GM13976 (cell line): ENCODE measurements at regions not wholly inside any gene's neighbourhood (a gene's known extent, or its start where the extent isn't known, plus 50 kb on each side); places are given as distances from the start of the nearest gene placed in this dataset.

Source experiments
- DNase-seq: peaks from one replicate; pipeline ENCODE4 v3.0.0; 2012; ENCODE audit warnings: low spot score
- in situ Hi-C: fragments of 300-500 bp; cut with MboI; formaldehyde crosslinking; loops from one replicate; pipeline ENCODE4 v1.12.0; 2022; ENCODE audit warnings: low sequenced_read_pairs, mixed read lengths, inconsistent platforms; ENCODE audit not compliant: unreplicated experiment
- TF ChIP-seq, protein P1 (sequence below): IDR thresholded peaks from 2 replicates; pipeline ENCODE4 v1.5.1; 2012; ENCODE audit warnings: borderline replicate concordance, mild to moderate bottlenecking; ENCODE audit not compliant: insufficient read depth; ENCODE audit errors: extremely low read depth, missing control alignments, control extremely low read depth

DNA sequence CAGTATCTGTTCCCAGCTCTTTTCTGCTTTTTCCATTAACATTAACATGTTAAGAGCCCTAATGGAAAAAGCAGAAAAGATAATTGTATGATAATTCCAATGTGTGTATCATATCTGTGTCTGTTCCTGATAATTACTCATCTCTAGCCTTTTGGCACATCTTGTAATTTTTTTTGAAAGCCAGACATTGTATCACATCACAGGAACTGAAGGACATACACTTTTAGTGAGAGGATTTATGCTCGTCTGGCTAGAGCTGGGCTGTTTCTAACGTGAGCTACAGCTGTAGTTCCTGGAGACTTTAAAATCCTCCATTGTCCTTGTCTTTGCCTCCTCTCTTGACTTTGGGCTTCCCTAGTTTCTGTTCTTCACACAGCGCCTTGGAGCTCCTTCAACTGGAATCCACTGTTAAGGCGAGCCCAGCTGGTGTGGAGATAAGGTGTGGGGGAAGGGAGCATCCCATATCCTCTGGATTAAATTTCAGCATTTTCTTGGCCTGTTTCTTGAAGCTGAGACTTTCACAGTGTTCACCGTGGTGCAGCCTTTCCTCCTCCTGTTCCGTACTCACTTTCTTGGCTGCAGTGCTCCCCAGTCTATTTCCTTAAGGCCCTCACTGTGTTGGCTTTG is 211.5 kb downstream of the GALR1 start:
- no peak for DNase-seq
- TF ChIP-seq, protein P1, sequence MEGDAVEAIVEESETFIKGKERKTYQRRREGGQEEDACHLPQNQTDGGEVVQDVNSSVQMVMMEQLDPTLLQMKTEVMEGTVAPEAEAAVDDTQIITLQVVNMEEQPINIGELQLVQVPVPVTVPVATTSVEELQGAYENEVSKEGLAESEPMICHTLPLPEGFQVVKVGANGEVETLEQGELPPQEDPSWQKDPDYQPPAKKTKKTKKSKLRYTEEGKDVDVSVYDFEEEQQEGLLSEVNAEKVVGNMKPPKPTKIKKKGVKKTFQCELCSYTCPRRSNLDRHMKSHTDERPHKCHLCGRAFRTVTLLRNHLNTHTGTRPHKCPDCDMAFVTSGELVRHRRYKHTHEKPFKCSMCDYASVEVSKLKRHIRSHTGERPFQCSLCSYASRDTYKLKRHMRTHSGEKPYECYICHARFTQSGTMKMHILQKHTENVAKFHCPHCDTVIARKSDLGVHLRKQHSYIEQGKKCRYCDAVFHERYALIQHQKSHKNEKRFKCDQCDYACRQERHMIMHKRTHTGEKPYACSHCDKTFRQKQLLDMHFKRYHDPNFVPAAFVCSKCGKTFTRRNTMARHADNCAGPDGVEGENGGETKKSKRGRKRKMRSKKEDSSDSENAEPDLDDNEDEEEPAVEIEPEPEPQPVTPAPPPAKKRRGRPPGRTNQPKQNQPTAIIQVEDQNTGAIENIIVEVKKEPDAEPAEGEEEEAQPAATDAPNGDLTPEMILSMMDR = no peak
- in situ Hi-C loops = no loop called here

DNA sequence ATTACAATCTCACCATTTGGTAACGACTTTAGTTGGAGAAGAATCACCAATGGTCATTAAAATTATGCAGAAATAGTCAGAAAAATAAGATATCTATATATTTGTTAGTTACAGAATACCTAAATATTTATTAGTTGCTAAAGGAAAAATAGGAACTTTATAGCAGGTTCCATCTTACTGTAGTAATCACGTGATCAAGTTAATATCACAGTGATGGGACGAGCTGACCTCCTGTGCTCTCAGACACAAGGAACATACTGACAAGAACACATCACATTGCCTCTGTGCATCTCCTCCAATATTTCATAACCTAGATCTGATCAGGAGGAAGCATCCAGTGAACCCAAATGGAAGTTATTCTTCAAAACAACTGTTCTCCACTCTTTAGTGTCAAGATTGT is 215.3 kb downstream of the GALR1 start:
- TF ChIP-seq, protein P1 = no peak
- DNase-seq = no peak
- in situ Hi-C loops = no loop called here

DNA sequence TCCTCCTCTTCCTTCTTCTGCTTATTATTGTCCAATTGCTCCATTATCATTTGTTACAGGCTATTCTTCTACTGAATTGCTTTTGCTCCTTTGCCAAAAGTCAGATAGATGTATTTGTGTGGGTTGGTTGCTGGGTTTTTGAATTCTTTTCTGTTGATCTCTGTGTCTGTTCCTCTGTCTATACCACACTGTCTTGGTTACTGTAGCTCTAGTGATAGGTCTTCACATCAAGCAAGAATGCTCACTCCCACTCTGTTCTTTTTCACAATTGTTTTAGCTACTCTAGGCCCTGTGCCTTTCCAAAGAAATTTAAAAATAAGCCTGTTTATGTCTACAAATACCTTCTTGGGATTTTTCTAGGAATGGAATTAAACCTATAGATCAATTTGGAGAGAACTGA is 217.2 kb downstream of the GALR1 start:
- TF ChIP-seq, protein P1 = no peak
- DNase-seq = no peak
- in situ Hi-C loops = no loop called here

DNA sequence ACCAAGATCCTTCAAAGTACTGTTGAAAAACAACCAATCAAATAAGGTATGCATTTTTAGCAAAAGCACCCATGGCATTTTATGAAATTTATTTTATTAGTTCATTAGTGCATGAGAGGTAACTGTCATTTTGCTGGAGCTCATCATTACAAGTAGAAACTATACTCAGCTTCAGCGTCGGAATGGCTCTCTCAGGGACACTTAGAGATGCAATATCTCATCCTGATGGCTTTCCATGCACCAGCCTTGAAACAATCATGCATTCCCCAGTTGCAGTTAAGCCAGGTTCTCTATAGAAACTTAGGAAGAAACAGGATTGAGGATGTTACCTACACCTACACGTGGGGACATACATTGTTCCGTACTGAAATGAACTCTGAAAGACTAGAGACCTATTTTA is 219.5 kb downstream of the GALR1 start:
- DNase-seq = no peak
- TF ChIP-seq, protein P1 = no peak
- in situ Hi-C loops = no loop called here

DNA sequence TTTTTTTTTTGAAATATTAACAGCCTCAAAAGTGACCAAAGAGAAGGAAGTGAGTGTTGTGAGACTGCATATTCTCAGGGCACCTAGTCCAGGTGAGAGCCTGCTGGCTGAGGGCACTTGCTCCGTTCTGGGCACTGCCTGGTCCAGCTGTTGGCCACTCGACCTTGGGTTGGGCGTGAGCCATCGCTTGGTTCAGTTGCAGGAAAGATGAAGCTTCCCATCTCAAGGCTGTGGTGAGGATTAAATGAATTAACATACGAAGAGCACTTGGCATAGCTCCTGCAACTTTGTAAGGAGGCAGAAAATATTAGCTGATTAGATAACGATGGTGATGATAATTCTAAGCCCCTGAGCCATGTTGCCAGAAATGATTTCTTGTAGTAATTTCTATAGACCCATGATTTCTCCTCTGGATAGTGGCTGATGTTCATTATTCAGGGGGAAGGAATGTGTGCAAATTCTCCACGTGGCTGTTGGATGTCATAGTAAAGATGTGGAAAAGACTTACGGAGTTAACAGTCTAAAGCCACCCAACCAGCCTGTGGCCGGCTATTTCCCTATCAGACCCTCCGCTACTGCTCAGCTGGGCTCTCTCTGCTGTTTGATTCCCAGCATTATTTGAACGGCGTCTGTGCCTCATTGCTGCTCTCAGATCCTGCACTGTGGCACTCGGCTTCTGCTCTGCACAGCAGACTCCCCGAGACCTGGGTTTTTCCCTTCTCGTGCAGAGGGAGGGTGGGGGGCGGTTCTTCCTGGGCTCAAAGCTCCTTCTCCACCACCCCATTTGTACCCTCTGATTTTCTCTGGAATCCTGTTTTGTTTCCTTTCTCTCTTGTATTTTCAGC is 221.1 kb downstream of the GALR1 start:
- no peak for DNase-seq
- in situ Hi-C loops = no loop called here
- TF ChIP-seq, protein P1 = no peak

DNA sequence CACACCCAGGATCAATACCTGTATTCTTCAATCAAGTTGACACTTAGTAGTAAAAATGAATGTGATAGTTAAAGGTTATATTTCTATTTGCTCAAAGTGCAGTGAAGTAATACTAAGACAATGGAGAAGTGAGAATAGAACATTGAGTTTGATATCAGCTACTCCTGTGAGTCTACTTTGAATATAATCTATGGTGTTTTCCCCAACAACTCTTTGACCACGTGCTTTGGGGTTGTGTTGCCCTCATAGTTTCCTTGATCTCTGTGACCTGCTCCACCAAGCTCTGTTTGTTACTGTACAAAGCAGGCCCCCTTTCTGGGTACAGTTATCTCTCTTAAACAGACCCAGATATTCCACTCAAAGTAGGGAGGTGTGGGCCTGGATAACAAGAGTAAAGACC is 222.9 kb downstream of the GALR1 start:
- in situ Hi-C loops = no loop called here
- DNase-seq = no peak
- TF ChIP-seq, protein P1 = no peak
